ENCODE measurements at regions not wholly inside any gene's neighbourhood (a gene's known extent, or its start where the extent isn't known, plus 50 kb on each side); places are given as distances from the start of the nearest gene placed in this dataset.

- no peak for TF ChIP-seq ELF1 (IDR thresholded peaks at IDR 0.05)
- TF ChIP-seq GABPA (IDR thresholded peaks at IDR 0.05; ENCODE audit: low read depth) = no peak
- no peak for TF ChIP-seq RAD21 (IDR thresholded peaks at IDR 0.05; ENCODE audit: low read length)
- no peak for TF ChIP-seq EZH2phosphoT487 (IDR thresholded peaks at IDR 0.05; ENCODE audit: borderline replicate concordance, low read depth)
- no peak for TF ChIP-seq JUND (IDR thresholded peaks at IDR 0.05)
- no peak for TF ChIP-seq MXI1 (IDR thresholded peaks at IDR 0.05; ENCODE audit: low read depth, low read length)
- no peak for TF ChIP-seq CTCF (IDR thresholded peaks at IDR 0.05)
- TF ChIP-seq USF2 (IDR thresholded peaks at IDR 0.05; ENCODE audit: borderline replicate concordance, low read depth, low read length) = no peak
- no peak for TF ChIP-seq YY1 (IDR thresholded peaks at IDR 0.05; ENCODE audit: low read depth)
- no peak for TF ChIP-seq POLR2AphosphoS5 (IDR thresholded peaks at IDR 0.05; ENCODE audit: low read depth, low read length)
- TF ChIP-seq TAF1 (IDR thresholded peaks at IDR 0.05; ENCODE audit: borderline replicate concordance, low read depth, low read length) = no peak
- no peak for TF ChIP-seq FOXM1 (IDR thresholded peaks at IDR 0.05; ENCODE audit: low read depth)
These were observed 447.1 kb upstream of the MMADHC start for GRCh38 chr2:150034665-150035064.
